ENCODE measurements at regions not wholly inside any gene's neighbourhood (a gene's known extent, or its start where the extent isn't known, plus 50 kb on each side); places are given as distances from the start of the nearest gene placed in this dataset.

GRCh38 chr13:29713839-29714238 lies 118.4 kb upstream of the SLC7A1 start:
- DNase-seq (ENCODE audit: extremely low spot score): no peak
- TF ChIP-seq POLR2AphosphoS5 (IDR thresholded peaks at IDR 0.05) (no peak), POLR2A (IDR thresholded peaks at IDR 0.05; ENCODE audit: low read depth) (no peak), CTCF (IDR thresholded peaks at IDR 0.05) (peak in 2 of 3 experiments; percentile 12 to 37), EP300 (IDR thresholded peaks at IDR 0.05) (no peak)
- intact Hi-C loops (cut with DNase I): no loop called here

GRCh38 chr13:29711776-29712175 lies 116.3 kb upstream of the SLC7A1 start:
- WGBS: 90% methylated on average over 4 of the region's 4 CpGs
- H3K36me3 ChIP-seq: no peaks in the 10 kb centered on the region
- H3K4me1 ChIP-seq: no peaks in the 10 kb centered on the region
- H3K4me3 ChIP-seq: no peak overlapping the region
- no peaks in the 10 kb centered on the region for H3K27me3 ChIP-seq
- intact Hi-C loops (cut with DNase I): no loop called here
- H3K9me3 ChIP-seq: peaks cover 0 to 12% (median 5%) of the 10 kb centered on the region in 4 donors
- TF ChIP-seq CTCF (IDR thresholded peaks at IDR 0.05): no peak
- no peak for TF ChIP-seq EP300 (IDR thresholded peaks at IDR 0.05)
- no peak for TF ChIP-seq POLR2AphosphoS5 (IDR thresholded peaks at IDR 0.05)
- TF ChIP-seq POLR2A (IDR thresholded peaks at IDR 0.05; ENCODE audit: low read depth): no peak
- DNase-seq (ENCODE audit: extremely low spot score): no peak
- no peak overlapping the region for H3K27ac ChIP-seq (replicated peaks in 1 of 4)

More at GRCh38 chr13:29713839-29714238, 118.4 kb upstream of the SLC7A1 start:
- Histone ChIP-seq H3K27ac (replicated peaks in 1 of 4) (no peak overlapping the region), H3K27me3 (no peaks in the 10 kb centered on the region), H3K9me3 (peaks cover 0 to 12% (median 5%) of the 10 kb centered on the region in 4 donors), H3K36me3 (no peaks in the 10 kb centered on the region), H3K4me3 (no peak overlapping the region), H3K4me1 (no peaks in the 10 kb centered on the region)
- WGBS: 65% methylated on average over 2 of the region's 2 CpGs

GRCh38 chr13:29710511-29710910 lies 115.0 kb upstream of the SLC7A1 start:
- DNase-seq (ENCODE audit: extremely low spot score): no peak
- intact Hi-C loops (cut with DNase I): no loop called here
- Histone ChIP-seq H3K9me3 (peaks cover 0 to 17% (median 5%) of the 10 kb centered on the region in 4 donors), H3K27me3 (no peaks in the 10 kb centered on the region), H3K4me1 (no peaks in the 10 kb centered on the region), H3K36me3 (no peaks in the 10 kb centered on the region), H3K4me3 (no peak overlapping the region), H3K27ac (replicated peaks in 1 of 4) (no peak overlapping the region)
- 78% methylated on average over 1 of the region's 1 CpG for WGBS
- no peak for TF ChIP-seq POLR2A (IDR thresholded peaks at IDR 0.05; ENCODE audit: low read depth)
- TF ChIP-seq POLR2AphosphoS5 (IDR thresholded peaks at IDR 0.05): no peak
- no peak for TF ChIP-seq EP300 (IDR thresholded peaks at IDR 0.05)
- no peak for TF ChIP-seq CTCF (IDR thresholded peaks at IDR 0.05)

GRCh38 chr13:29709407-29710069 lies 114.0 kb upstream of the SLC7A1 start:
- Histone ChIP-seq H3K27ac (replicated peaks in 1 of 4) (no peak overlapping the region), H3K4me1 (no peaks in the 10 kb centered on the region), H3K36me3 (no peaks in the 10 kb centered on the region), H3K9me3 (peaks cover 0 to 16% (median 4%) of the 10 kb centered on the region in 4 donors), H3K27me3 (no peaks in the 10 kb centered on the region), H3K4me3 (no peak overlapping the region)
- TF ChIP-seq POLR2A (IDR thresholded peaks at IDR 0.05; ENCODE audit: low read depth) (no peak), EP300 (IDR thresholded peaks at IDR 0.05) (no peak), POLR2AphosphoS5 (IDR thresholded peaks at IDR 0.05) (no peak), CTCF (IDR thresholded peaks at IDR 0.05) (no peak)
- WGBS: 71% methylated on average over 14 of the region's 14 CpGs
- no peak for DNase-seq (ENCODE audit: extremely low spot score)
- intact Hi-C loops (cut with DNase I): loop anchor here (10.0 kb wide), 1 partner anchor 205 kb away; no protein-coding TSS in a partner anchor

Data from esophagus muscularis mucosa (tissue), 4 donors.